H1 (cell line): ENCODE measurements at regions not wholly inside any gene's neighbourhood (a gene's known extent, or its start where the extent isn't known, plus 50 kb on each side); places are given as distances from the start of the nearest gene placed in this dataset.

Experiments used
- CTCF ChIA-PET: fragments of 300-600 bp; sonication (Branson Sonifier 250); formaldehyde crosslinking; loops from one replicate; lab custom pipeline; 2021; ENCODE audit not compliant: partially characterized antibody; lab: Charles Lee
- POLR2A ChIA-PET: fragments of 300-600 bp; sonication (Branson Sonifier 250); formaldehyde crosslinking; loops from one replicate; lab custom pipeline; 2021; ENCODE audit warnings: inconsistent platforms; ENCODE audit not compliant: partially characterized antibody; lab: Charles Lee
- DNase-seq, 2 experiments: peaks; one replicate each; pipeline versions ENCODE4 v3.0.0 to v3.0.0-alpha.2; 2010 to 2022; ENCODE audit warnings: low spot score in 2 of 2, low read depth in 1 of 2, mixed read lengths in 1 of 2
- FAIRE-seq: peaks from 2 replicates; lab custom pipeline; 2011; peaks lifted over from hg19 to GRCh38; lab: Jason Lieb, UNC
- H2AFZ ChIP-seq: 2 replicates; pipeline ENCODE4 v1.8.1; 2012; ENCODE audit warnings: low read length, inconsistent platforms
- H2AK5ac ChIP-seq: 2 replicates; pipeline ENCODE4 v1.6.1; 2013; ENCODE audit warnings: low read depth, low read length
- H2BK120ac ChIP-seq: replicated peaks from 2 replicates; pipeline ENCODE3; 2013; ENCODE audit warnings: low read depth, low read length, inconsistent platforms
- H2BK12ac ChIP-seq: 2 replicates; pipeline ENCODE4 v1.6.1; 2013; ENCODE audit warnings: low read depth, low read length
- H2BK15ac ChIP-seq: 2 replicates; pipeline ENCODE4 v1.6.1; 2013; ENCODE audit warnings: low read length
- H2BK20ac ChIP-seq: 2 replicates; pipeline ENCODE4 v1.6.1; 2013; ENCODE audit warnings: low read length
- H2BK5ac ChIP-seq: 2 replicates; pipeline ENCODE4 v1.6.1; 2013; ENCODE audit warnings: low read depth, low read length
- H3K14ac ChIP-seq: 2 replicates; pipeline ENCODE4 v1.6.1; 2013; ENCODE audit warnings: inconsistent platforms; ENCODE audit not compliant: insufficient read length
- H3K18ac ChIP-seq: 2 replicates; pipeline ENCODE4 v1.6.1; 2013; ENCODE audit warnings: low read length; ENCODE audit errors: extremely low read depth
- H3K23ac ChIP-seq: 2 replicates; pipeline ENCODE4 v1.6.1; 2013; ENCODE audit warnings: inconsistent platforms; ENCODE audit not compliant: insufficient read length
- H3K23me2 ChIP-seq: 2 replicates; pipeline ENCODE4 v1.6.1; 2013; ENCODE audit warnings: low read depth, low read length
- H3K27ac ChIP-seq: 2 replicates; pipeline ENCODE4 v1.6.1; 2011; ENCODE audit warnings: low read depth, low read length, inconsistent platforms
- H3K27me3 ChIP-seq, 4 experiments: replicated peaks in 1 of 4; 1 replicate in 1 of 4; 2 replicates in 3 of 4; pipeline versions ENCODE4 v1.6.1 to v1.8.1; 2011 to 2013; ENCODE audit warnings: low read length in 3 of 4, mild to moderate bottlenecking in 3 of 4, inconsistent platforms in 2 of 4, mixed read lengths in 2 of 4, moderate library complexity in 1 of 4; ENCODE audit not compliant: control insufficient read depth in 3 of 4, insufficient read depth in 3 of 4; ENCODE audit errors: extremely low read depth in 1 of 4
- H3K36me3 ChIP-seq, 4 experiments: 2 replicates each; pipeline versions ENCODE4 v1.6.1 to v1.8.1; 2011 to 2013; ENCODE audit warnings: mild to moderate bottlenecking in 4 of 4, low read length in 3 of 4, moderate library complexity in 2 of 4, control low read depth in 1 of 4, inconsistent platforms in 1 of 4; ENCODE audit not compliant: insufficient read depth in 4 of 4, control insufficient read depth in 2 of 4
- H3K4ac ChIP-seq: replicated peaks from 2 replicates; pipeline ENCODE3; 2013; ENCODE audit warnings: low read length, low read depth, mixed read lengths, inconsistent platforms; ENCODE audit not compliant: insufficient read length
- H3K4me1 ChIP-seq, 4 experiments: replicated peaks in 1 of 4; 1 replicate in 1 of 4; 2 replicates in 3 of 4; pipeline versions ENCODE4 v1.6.1 to v1.8.1; 2011 to 2013; ENCODE audit warnings: low read length in 3 of 4, inconsistent platforms in 2 of 4, mixed read lengths in 1 of 4; ENCODE audit not compliant: insufficient read depth in 4 of 4, control insufficient read depth in 3 of 4
- H3K4me2 ChIP-seq, 2 experiments: 2 replicates each; pipeline versions ENCODE4 v1.6.1 to v1.8.1; 2011 to 2013; ENCODE audit warnings: low read depth in 2 of 2, low read length in 2 of 2, control low read depth in 1 of 2, inconsistent platforms in 1 of 2, mild to moderate bottlenecking in 1 of 2; ENCODE audit not compliant: insufficient read depth in 1 of 2
- H3K4me3 ChIP-seq, 4 experiments: fragments of 200-600, 300-600 bp in 1 of 4; sonication (generic), shearing (Covaris generic), sonication (Bioruptor Twin) in 1 of 4; 2 replicates each; pipeline versions ENCODE4 v1.5.1 to v1.8.1; 2011 to 2016; ENCODE audit warnings: low read length in 4 of 4, low read depth in 3 of 4, control low read depth in 2 of 4, inconsistent platforms in 2 of 4, mild to moderate bottlenecking in 2 of 4, mixed read lengths in 1 of 4, moderate library complexity in 1 of 4; ENCODE audit not compliant: insufficient read depth in 2 of 4; ENCODE audit errors: extremely low read depth in 1 of 4
- H3K56ac ChIP-seq: replicated peaks from 2 replicates; pipeline ENCODE3; 2013; ENCODE audit warnings: low read depth, mild to moderate bottlenecking, mixed read lengths, low read length, inconsistent platforms; ENCODE audit not compliant: insufficient read length
- H3K79me1 ChIP-seq: 2 replicates; pipeline ENCODE4 v1.6.1; 2013; ENCODE audit warnings: low read depth, low read length, control low read depth
- H3K79me2 ChIP-seq, 2 experiments: 2 replicates each; pipeline versions ENCODE4 v1.6.1 to v1.8.1; 2012 to 2013; ENCODE audit warnings: low read length in 2 of 2, mild to moderate bottlenecking in 2 of 2, inconsistent platforms in 1 of 2; ENCODE audit not compliant: insufficient read depth in 2 of 2, control insufficient read depth in 1 of 2
- H3K9ac ChIP-seq, 4 experiments: replicated peaks in 1 of 4; 1 replicate in 1 of 4; 2 replicates in 3 of 4; pipeline versions ENCODE4 v1.6.1 to v1.8.1; 2011 to 2013; ENCODE audit warnings: low read depth in 3 of 4, low read length in 3 of 4, control low read depth in 2 of 4, mild to moderate bottlenecking in 2 of 4, moderate library complexity in 2 of 4, inconsistent platforms in 1 of 4; ENCODE audit errors: extremely low read depth in 1 of 4
- H3K9me3 ChIP-seq, 2 experiments: 2 replicates each; pipeline versions ENCODE4 v1.6.1 to v1.8.1; 2012 to 2013; ENCODE audit warnings: mild to moderate bottlenecking in 2 of 2, moderate library complexity in 2 of 2, control low read depth in 1 of 2, inconsistent platforms in 1 of 2, low read depth in 1 of 2, low read length in 1 of 2, mixed read lengths in 1 of 2; ENCODE audit not compliant: insufficient read depth in 2 of 2
- H4K20me1 ChIP-seq, 2 experiments: replicated peaks in 1 of 2; 2 replicates each; pipeline versions ENCODE3 to v1.8.1; 2011 to 2013; ENCODE audit warnings: inconsistent platforms in 2 of 2, low read length in 2 of 2, mild to moderate bottlenecking in 1 of 2; ENCODE audit not compliant: insufficient read depth in 2 of 2, control insufficient read depth in 1 of 2
- H4K5ac ChIP-seq: 2 replicates; pipeline ENCODE4 v1.6.1; 2013; ENCODE audit warnings: low read length, low read depth, mixed read lengths, inconsistent platforms; ENCODE audit not compliant: insufficient read length
- H4K8ac ChIP-seq: 2 replicates; pipeline ENCODE4 v1.8.0; 2013; ENCODE audit warnings: mild to moderate bottlenecking, moderate library complexity, low read length, inconsistent platforms; ENCODE audit not compliant: insufficient read depth; ENCODE audit errors: extremely low read depth
- H4K91ac ChIP-seq: replicated peaks from 2 replicates; pipeline ENCODE3; 2013; ENCODE audit warnings: low read length, mixed read lengths, inconsistent platforms; ENCODE audit not compliant: insufficient read length
- PHF8 ChIP-seq: fragments of 200-600 bp; sonication (generic); conservative IDR thresholded peaks from 2 replicates; pipeline ENCODE4 v1.7.1; 2012; ENCODE audit warnings: low read depth, mild to moderate bottlenecking, inconsistent platforms, low read length, moderate library complexity
- TEAD4 ChIP-seq: IDR thresholded peaks from 2 replicates; pipeline ENCODE4 v1.6.1; 2012; ENCODE audit warnings: low read depth, low read length, inconsistent platforms, mixed read lengths
- WGBS, 2 experiments: shearing (Covaris generic) in 1 of 2; methylation state at CpG; one replicate each; pipeline versions ENCODE4 v1.1.6 to v1.1.7; 2013 to 2015; ENCODE audit warnings: low lambda C conversion rate in 2 of 2, mixed read lengths in 2 of 2, inconsistent platforms in 1 of 2, low coverage in 1 of 2, missing lambda C conversion rate in 1 of 2; ENCODE audit not compliant: insufficient replicate concordance in 2 of 2, insufficient coverage in 1 of 2, insufficient read length in 1 of 2; ENCODE audit errors: extremely low coverage in 1 of 2, missing lambda C conversion rate in 1 of 2; 5-methylcytosine and 5-hydroxymethylcytosine counted together

- Histone ChIP-seq H4K20me1 (no peaks in the 10 kb centered on the region), H4K91ac (no peak overlapping the region), H3K23me2 (no peaks in the 10 kb centered on the region), H3K9ac (no peak overlapping the region), H3K79me2 (no peaks in the 10 kb centered on the region), H3K23ac (no peak overlapping the region), H2BK5ac (no peak overlapping the region), H2BK15ac (no peak overlapping the region), H3K27ac (no peak overlapping the region), H4K5ac (no peak overlapping the region), H3K9me3 (peaks cover 0 to 3% of the 10 kb centered on the region in 2 experiments; a peak in 1 of 4 replicates), H2BK12ac (no peak overlapping the region), H3K14ac (no peak overlapping the region), H3K18ac (no peak overlapping the region), H3K36me3 (no peaks in the 10 kb centered on the region), H4K8ac (no peak overlapping the region), H3K4me3 (no peak overlapping the region), H3K27me3 (no peaks in the 10 kb centered on the region), H3K56ac (no peak overlapping the region), H3K4me2 (no peak overlapping the region), H2BK120ac (no peak overlapping the region), H3K79me1 (no peaks in the 10 kb centered on the region), H3K4ac (no peak overlapping the region), H2AFZ (no peak overlapping the region), H2AK5ac (no peak overlapping the region), H3K4me1 (peaks cover 0 to 3% (median 0%) of the 10 kb centered on the region in 4 experiments; a peak in 1 of 7 replicates), H2BK20ac (no peak overlapping the region)
- ChIA-PET POLR2A (no interaction called here), CTCF (no interaction called here)
- TF ChIP-seq PHF8 = no peak
- no peak for TF ChIP-seq TEAD4
- FAIRE-seq (no peak), DNase-seq (no peak)
- WGBS, 2 experiments = 98% methylated on average over 5 of the region's 5 CpGs; no CpG with 5 or more reads in 1 of the 2 experiments
Observed at GRCh38 chr15:26442680-26443079, 330.2 kb downstream of the GABRB3 start.
